Sigmoid colon (tissue), 3 donors: ENCODE measurements at regions not wholly inside any gene's neighbourhood (a gene's known extent, or its start where the extent isn't known, plus 50 kb on each side); places are given as distances from the start of the nearest gene placed in this dataset.

Source experiments
- CTCF ChIP-seq, 4 experiments: fragments of 450-650 bp in 3 of 4; fragments of 200-600 bp in 1 of 4; IDR thresholded peaks; one replicate each; pipeline ENCODE4 v1.5.1; 2016 to 2019; ENCODE audit warnings: antibody characterized with exemption in 4 of 4, mild to moderate bottlenecking in 3 of 4, moderate library complexity in 2 of 4
- POLR2A ChIP-seq, 2 donors: fragments of 450-650 bp; IDR thresholded peaks; one replicate each; pipeline ENCODE4 v1.6.1; 2016; ENCODE audit warnings: antibody characterized with exemption in 2 of 2, mild to moderate bottlenecking in 2 of 2, moderate library complexity in 2 of 2

- TF ChIP-seq CTCF (IDR thresholded peaks at IDR 0.05) (no peak), POLR2A (IDR thresholded peaks at IDR 0.05) (no peak)
Measured at GRCh38 chr1:55278378-55278777, 63.2 kb upstream of the USP24 start.
